ENCODE measurements at regions not wholly inside any gene's neighbourhood (a gene's known extent, or its start where the extent isn't known, plus 50 kb on each side); places are given as distances from the start of the nearest gene placed in this dataset.

DNA sequence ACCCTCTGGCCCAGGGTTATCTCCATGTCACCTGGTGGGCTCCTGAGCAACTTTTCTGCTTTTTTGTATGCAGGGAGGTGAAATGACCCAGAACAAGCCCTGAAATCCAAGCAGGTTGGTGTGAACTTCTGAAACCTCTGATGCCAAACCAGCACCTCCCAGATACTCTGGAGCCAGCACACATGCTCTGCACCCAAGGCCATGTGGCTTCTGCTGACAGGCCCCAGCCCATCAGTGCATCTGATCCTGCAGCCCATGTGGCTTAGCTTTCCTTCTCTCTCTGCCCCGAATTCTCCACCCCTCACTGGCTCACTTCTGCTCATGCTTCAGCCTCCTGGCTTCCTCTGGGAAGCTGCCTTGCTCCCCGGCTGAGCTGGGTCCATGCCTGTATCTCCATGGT is 59.3 kb upstream of the RPS6KA2 start:
- no peaks in the 10 kb centered on the region for H3K9me2 ChIP-seq (replicated peaks; ENCODE audit: low read depth, low read length)
- H3K4me1 ChIP-seq (ENCODE audit: insufficient read depth, low read length, poor library complexity, severe bottlenecking): no peaks in the 10 kb centered on the region
- no peaks in the 10 kb centered on the region for H4K20me1 ChIP-seq (ENCODE audit: insufficient read depth, low read length, poor library complexity, severe bottlenecking)
- H3F3A ChIP-seq (ENCODE audit: low read depth): no peaks in the 10 kb centered on the region
- TF ChIP-seq EZH2phosphoT487 (IDR thresholded peaks at IDR 0.05; ENCODE audit: borderline replicate concordance) (no peak), CTCF (conservative IDR thresholded peaks at IDR 0.05; ENCODE audit: low read length) (no peak)
- H3K79me2 ChIP-seq (ENCODE audit: insufficient read depth, low read length): no peaks in the 10 kb centered on the region
- no peak overlapping the region for H3K9ac ChIP-seq (ENCODE audit: low read depth, low read length, poor library complexity, severe bottlenecking)
- no peaks in the 10 kb centered on the region for H3K9me3 ChIP-seq (ENCODE audit: insufficient read depth, low read depth, low read length)
- H3K27me3 ChIP-seq (ENCODE audit: insufficient read depth, low read length, poor library complexity, severe bottlenecking): no peaks in the 10 kb centered on the region
- H2AFZ ChIP-seq (ENCODE audit: low read length): no peak overlapping the region
- no peak overlapping the region for H3K4me3 ChIP-seq (ENCODE audit: low read length, poor library complexity, severe bottlenecking)
- H3K4me2 ChIP-seq (ENCODE audit: low read depth, low read length, poor library complexity, severe bottlenecking): no peak overlapping the region
- no peaks in the 10 kb centered on the region for H3K36me3 ChIP-seq (ENCODE audit: insufficient read depth, low read length)

DNA sequence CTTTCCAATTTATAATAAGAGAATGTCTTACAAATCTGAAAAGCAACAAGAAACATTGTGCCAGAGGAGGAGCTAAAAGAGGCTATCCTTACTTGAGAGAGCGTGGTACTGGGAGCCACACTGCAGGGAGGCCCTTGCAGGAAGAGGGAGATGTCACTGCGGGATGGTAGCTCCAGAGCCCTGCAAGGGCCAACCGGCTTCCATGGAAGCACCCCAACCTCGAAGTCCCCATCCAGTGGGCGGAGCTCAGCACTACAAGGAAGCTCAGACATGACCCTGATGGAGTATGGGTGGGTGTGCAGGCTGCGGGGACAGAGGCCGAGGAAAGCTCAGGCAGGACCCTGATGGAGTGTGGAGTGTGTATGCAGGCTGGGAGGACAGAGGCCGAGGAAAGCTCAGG is 57.8 kb upstream of the RPS6KA2 start:
- no peaks in the 10 kb centered on the region for H3K9me2 ChIP-seq (replicated peaks; ENCODE audit: low read depth, low read length)
- no peaks in the 10 kb centered on the region for H3K36me3 ChIP-seq (ENCODE audit: insufficient read depth, low read length)
- H3K9ac ChIP-seq (ENCODE audit: low read depth, low read length, poor library complexity, severe bottlenecking): no peak overlapping the region
- no peak for TF ChIP-seq CTCF (conservative IDR thresholded peaks at IDR 0.05; ENCODE audit: low read length)
- no peak for TF ChIP-seq EZH2phosphoT487 (IDR thresholded peaks at IDR 0.05; ENCODE audit: borderline replicate concordance)
- H3K4me3 ChIP-seq (ENCODE audit: low read length, poor library complexity, severe bottlenecking): no peak overlapping the region
- H3K4me1 ChIP-seq (ENCODE audit: insufficient read depth, low read length, poor library complexity, severe bottlenecking): no peaks in the 10 kb centered on the region
- H3K79me2 ChIP-seq (ENCODE audit: insufficient read depth, low read length): no peaks in the 10 kb centered on the region
- no peak overlapping the region for H2AFZ ChIP-seq (ENCODE audit: low read length)
- no peaks in the 10 kb centered on the region for H3F3A ChIP-seq (ENCODE audit: low read depth)
- no peaks in the 10 kb centered on the region for H3K27me3 ChIP-seq (ENCODE audit: insufficient read depth, low read length, poor library complexity, severe bottlenecking)
- H3K4me2 ChIP-seq (ENCODE audit: low read depth, low read length, poor library complexity, severe bottlenecking): no peak overlapping the region
- no peaks in the 10 kb centered on the region for H4K20me1 ChIP-seq (ENCODE audit: insufficient read depth, low read length, poor library complexity, severe bottlenecking)
- no peaks in the 10 kb centered on the region for H3K9me3 ChIP-seq (ENCODE audit: insufficient read depth, low read depth, low read length)

GRCh38 chr6:166684170-166684569 is 57.1 kb upstream of the RPS6KA2 start:
- Histone ChIP-seq H3K36me3 (ENCODE audit: insufficient read depth, low read length) (no peaks in the 10 kb centered on the region), H3K79me2 (ENCODE audit: insufficient read depth, low read length) (no peaks in the 10 kb centered on the region), H3K4me3 (ENCODE audit: low read length, poor library complexity, severe bottlenecking) (no peak overlapping the region), H3K4me2 (ENCODE audit: low read depth, low read length, poor library complexity, severe bottlenecking) (no peak overlapping the region), H3K9ac (ENCODE audit: low read depth, low read length, poor library complexity, severe bottlenecking) (no peak overlapping the region), H3F3A (ENCODE audit: low read depth) (no peaks in the 10 kb centered on the region), H3K27me3 (ENCODE audit: insufficient read depth, low read length, poor library complexity, severe bottlenecking) (no peaks in the 10 kb centered on the region), H3K9me2 (replicated peaks; ENCODE audit: low read depth, low read length) (no peaks in the 10 kb centered on the region), H4K20me1 (ENCODE audit: insufficient read depth, low read length, poor library complexity, severe bottlenecking) (no peaks in the 10 kb centered on the region), H2AFZ (ENCODE audit: low read length) (no peak overlapping the region), H3K9me3 (ENCODE audit: insufficient read depth, low read depth, low read length) (no peaks in the 10 kb centered on the region), H3K4me1 (ENCODE audit: insufficient read depth, low read length, poor library complexity, severe bottlenecking) (no peaks in the 10 kb centered on the region)
- TF ChIP-seq CTCF (conservative IDR thresholded peaks at IDR 0.05; ENCODE audit: low read length): no peak
- TF ChIP-seq EZH2phosphoT487 (IDR thresholded peaks at IDR 0.05; ENCODE audit: borderline replicate concordance): no peak

Data from Loucy (cell line).